ENCODE measurements at regions not wholly inside any gene's neighbourhood (a gene's known extent, or its start where the extent isn't known, plus 50 kb on each side); places are given as distances from the start of the nearest gene placed in this dataset.

DNA sequence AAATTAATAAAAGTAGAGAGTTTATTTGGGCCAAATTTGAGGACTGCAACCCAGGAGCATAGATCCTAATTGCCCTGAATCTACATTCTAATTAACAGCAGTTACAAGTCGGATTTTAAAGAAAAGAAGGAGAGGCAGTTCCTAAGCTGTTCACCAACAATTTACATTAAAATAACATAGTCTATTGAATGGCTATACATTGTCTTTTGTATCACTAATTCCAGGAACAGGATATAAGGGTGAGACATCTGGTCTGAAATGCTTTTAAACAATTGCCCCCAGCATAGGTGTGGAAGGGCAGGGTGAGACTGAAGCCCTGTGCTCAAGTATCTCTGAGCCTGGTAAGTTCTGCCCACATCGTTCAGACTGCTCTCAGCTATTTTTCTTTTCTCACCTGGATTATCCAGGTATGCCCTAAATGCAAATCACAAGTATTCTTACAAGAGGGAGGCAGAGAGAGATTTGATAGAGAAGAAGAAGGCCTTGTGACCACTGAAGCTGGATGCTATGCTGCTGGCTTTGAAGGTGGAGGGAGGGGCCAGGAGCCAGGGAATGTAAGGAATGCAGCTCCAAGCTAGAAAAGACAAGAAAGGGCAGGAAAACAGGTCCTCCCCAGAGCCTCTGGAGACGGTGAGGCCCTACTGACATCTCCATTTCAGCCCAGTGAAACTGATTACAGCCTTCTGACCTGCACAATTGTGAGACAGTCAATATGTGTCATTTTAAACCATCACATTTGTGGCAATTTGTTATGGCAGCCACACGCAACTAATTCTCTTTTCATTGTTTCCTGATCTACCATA is 189.4 kb upstream of the ARL4C start:
- H3K4me1 ChIP-seq (ENCODE audit: control insufficient read depth in 1 of 2, insufficient read depth in 2 of 2, low read length in 2 of 2), result peaks cover 0 to 12% of the 10 kb centered on the region in 2 donors
- no peaks in the 10 kb centered on the region for H3K27me3 ChIP-seq (ENCODE audit: low read depth, low read length)
- no peaks in the 10 kb centered on the region for H3K9me3 ChIP-seq (ENCODE audit: control insufficient read depth in 1 of 2, low read length in 2 of 2)
- H3K36me3 ChIP-seq (ENCODE audit: control insufficient read depth in 1 of 2, insufficient read depth in 2 of 2, low read length in 2 of 2), result no peaks in the 10 kb centered on the region
- H3K27ac ChIP-seq (ENCODE audit: low read length), result no peak overlapping the region
- H3K4me3 ChIP-seq (ENCODE audit: low read depth in 1 of 2, low read length in 2 of 2), result no peak overlapping the region

DNA sequence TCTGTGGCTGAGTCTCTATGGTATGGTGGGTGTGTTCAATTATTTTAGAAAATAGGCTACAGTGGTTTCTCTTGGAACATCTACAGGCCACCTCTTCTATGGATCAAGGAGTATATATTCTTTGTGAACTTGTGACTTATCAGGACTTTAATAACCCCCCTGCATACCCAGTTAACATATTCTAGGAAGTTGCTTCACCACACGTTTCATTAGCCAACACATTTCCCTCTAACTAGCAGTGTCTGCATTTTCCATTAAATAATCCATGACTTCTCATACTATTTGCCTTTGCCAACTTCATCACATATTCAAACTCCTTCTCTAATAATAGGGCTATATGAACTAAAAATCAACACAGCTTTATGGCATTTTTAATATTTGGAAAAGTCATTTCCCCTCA is 187.6 kb upstream of the ARL4C start:
- Histone ChIP-seq H3K27ac (ENCODE audit: low read length) (no peak overlapping the region), H3K9me3 (ENCODE audit: control insufficient read depth in 1 of 2, low read length in 2 of 2) (no peaks in the 10 kb centered on the region), H3K27me3 (ENCODE audit: low read depth, low read length) (no peaks in the 10 kb centered on the region), H3K4me1 (ENCODE audit: control insufficient read depth in 1 of 2, insufficient read depth in 2 of 2, low read length in 2 of 2) (no peaks in the 10 kb centered on the region), H3K4me3 (ENCODE audit: low read depth in 1 of 2, low read length in 2 of 2) (no peak overlapping the region), H3K36me3 (ENCODE audit: control insufficient read depth in 1 of 2, insufficient read depth in 2 of 2, low read length in 2 of 2) (no peaks in the 10 kb centered on the region)

DNA sequence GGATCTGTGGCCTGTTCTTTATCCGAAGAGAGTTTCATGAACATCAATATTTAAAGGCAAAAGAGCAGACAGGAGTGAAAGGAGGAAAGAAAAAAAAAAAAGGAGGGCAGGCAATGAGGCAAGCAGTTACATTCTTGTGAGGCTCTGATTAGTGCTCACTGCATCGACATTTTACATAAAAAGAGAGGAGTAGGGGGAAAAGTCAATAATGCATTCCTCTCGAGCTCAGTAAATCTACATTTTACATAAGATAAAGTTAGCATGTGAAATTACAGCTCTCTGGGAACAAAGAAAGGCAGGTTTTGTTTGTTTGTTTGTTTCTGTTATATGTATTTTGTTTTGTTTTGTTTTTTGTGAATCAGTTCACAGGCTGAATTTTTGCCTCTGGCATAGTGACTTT is 187.1 kb upstream of the ARL4C start:
- H3K27me3 ChIP-seq (ENCODE audit: low read depth, low read length), result no peaks in the 10 kb centered on the region
- H3K4me3 ChIP-seq (ENCODE audit: low read depth in 1 of 2, low read length in 2 of 2), result no peak overlapping the region
- H3K36me3 ChIP-seq (ENCODE audit: control insufficient read depth in 1 of 2, insufficient read depth in 2 of 2, low read length in 2 of 2), result no peaks in the 10 kb centered on the region
- no peak overlapping the region for H3K27ac ChIP-seq (ENCODE audit: low read length)
- no peaks in the 10 kb centered on the region for H3K9me3 ChIP-seq (ENCODE audit: control insufficient read depth in 1 of 2, low read length in 2 of 2)
- H3K4me1 ChIP-seq (ENCODE audit: control insufficient read depth in 1 of 2, insufficient read depth in 2 of 2, low read length in 2 of 2), result no peaks in the 10 kb centered on the region

DNA sequence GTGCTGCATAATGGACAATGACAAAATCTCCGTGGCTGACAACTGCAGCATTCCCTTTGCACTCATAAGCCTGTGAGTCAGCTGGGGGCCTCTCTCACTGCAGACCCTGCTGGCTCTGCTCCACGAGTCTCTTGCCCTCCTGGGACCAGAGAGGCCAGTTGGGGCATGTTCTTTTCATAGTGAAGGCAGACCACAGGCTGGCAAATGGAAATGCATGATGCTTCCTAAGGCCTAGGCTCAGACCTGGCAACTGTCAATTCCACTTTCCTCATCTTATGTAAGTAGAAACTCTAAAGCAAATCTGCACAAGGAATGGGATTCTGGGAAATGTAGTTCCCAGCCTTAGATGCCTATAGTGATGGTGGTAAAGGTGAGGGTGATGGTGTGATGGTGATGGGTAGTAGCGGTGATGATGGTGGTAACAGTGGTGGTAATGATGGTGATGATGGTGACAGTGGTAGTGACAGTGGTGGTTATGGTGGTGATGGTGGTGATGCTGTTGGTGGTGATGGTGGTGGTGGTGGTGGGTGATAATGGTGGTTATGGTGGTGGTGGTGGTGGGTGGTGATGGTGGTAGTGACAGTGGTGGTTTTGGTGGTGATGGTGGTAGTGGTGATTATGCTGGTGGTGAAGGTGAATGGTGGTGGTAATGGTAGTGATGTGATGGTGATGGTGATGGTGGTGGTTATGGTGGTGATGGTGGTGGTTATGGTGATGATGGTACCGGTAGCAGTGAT is 185.8 kb upstream of the ARL4C start:
- Histone ChIP-seq H3K27me3 (ENCODE audit: low read depth, low read length) (no peaks in the 10 kb centered on the region), H3K4me3 (ENCODE audit: low read depth in 1 of 2, low read length in 2 of 2) (no peak overlapping the region), H3K36me3 (ENCODE audit: control insufficient read depth in 1 of 2, insufficient read depth in 2 of 2, low read length in 2 of 2) (no peaks in the 10 kb centered on the region), H3K27ac (ENCODE audit: low read length) (no peak overlapping the region), H3K9me3 (ENCODE audit: control insufficient read depth in 1 of 2, low read length in 2 of 2) (no peaks in the 10 kb centered on the region), H3K4me1 (ENCODE audit: control insufficient read depth in 1 of 2, insufficient read depth in 2 of 2, low read length in 2 of 2) (no peaks in the 10 kb centered on the region)

DNA sequence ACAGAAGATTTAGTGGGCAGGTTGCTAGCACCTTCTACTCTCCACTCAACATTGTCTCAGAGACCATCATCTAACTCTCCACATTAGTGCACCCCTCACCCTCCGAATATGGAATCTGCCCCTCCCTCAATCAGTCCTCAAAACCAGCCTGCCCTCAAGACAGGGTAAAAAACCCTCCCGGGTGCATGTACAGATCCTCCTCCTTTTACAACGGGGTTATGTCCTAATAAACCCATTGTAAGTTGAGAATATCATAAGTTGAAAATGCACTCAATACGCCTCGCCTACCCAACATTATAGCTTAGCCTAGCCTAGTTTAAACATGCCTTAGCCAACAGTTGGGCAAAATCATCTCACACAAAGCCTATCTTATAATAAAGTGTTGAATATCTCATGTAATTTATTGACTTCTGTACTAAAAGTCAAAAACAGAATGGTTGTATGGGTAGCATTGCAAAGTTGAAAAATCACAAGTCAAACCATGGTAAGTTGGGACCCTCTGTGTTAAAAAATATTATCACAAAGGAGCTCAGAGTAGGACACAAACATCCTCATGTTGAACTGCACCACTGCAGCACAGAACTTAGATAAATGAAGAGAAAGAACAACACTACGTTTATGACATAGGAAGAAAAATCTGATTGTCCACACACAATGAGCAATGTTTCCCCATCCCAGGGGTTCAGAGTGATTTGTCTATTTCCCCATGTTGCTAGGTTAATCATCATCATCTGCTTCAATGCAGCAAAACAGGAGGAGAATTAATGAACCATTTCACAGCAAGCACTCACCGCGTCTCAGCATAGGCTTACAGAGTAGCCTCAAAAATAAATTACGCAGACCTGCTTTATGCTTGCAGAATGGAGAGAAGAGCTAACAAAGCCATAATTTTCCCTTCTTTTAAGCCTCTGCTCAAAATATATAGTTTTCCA is 184.1 kb upstream of the ARL4C start:
- H3K9me3 ChIP-seq (ENCODE audit: control insufficient read depth in 1 of 2, low read length in 2 of 2), result no peaks in the 10 kb centered on the region
- no peaks in the 10 kb centered on the region for H3K27me3 ChIP-seq (ENCODE audit: low read depth, low read length)
- no peak overlapping the region for H3K27ac ChIP-seq (ENCODE audit: low read length)
- no peaks in the 10 kb centered on the region for H3K4me1 ChIP-seq (ENCODE audit: control insufficient read depth in 1 of 2, insufficient read depth in 2 of 2, low read length in 2 of 2)
- no peak overlapping the region for H3K4me3 ChIP-seq (ENCODE audit: low read depth in 1 of 2, low read length in 2 of 2)
- H3K36me3 ChIP-seq (ENCODE audit: control insufficient read depth in 1 of 2, insufficient read depth in 2 of 2, low read length in 2 of 2), result no peaks in the 10 kb centered on the region

DNA sequence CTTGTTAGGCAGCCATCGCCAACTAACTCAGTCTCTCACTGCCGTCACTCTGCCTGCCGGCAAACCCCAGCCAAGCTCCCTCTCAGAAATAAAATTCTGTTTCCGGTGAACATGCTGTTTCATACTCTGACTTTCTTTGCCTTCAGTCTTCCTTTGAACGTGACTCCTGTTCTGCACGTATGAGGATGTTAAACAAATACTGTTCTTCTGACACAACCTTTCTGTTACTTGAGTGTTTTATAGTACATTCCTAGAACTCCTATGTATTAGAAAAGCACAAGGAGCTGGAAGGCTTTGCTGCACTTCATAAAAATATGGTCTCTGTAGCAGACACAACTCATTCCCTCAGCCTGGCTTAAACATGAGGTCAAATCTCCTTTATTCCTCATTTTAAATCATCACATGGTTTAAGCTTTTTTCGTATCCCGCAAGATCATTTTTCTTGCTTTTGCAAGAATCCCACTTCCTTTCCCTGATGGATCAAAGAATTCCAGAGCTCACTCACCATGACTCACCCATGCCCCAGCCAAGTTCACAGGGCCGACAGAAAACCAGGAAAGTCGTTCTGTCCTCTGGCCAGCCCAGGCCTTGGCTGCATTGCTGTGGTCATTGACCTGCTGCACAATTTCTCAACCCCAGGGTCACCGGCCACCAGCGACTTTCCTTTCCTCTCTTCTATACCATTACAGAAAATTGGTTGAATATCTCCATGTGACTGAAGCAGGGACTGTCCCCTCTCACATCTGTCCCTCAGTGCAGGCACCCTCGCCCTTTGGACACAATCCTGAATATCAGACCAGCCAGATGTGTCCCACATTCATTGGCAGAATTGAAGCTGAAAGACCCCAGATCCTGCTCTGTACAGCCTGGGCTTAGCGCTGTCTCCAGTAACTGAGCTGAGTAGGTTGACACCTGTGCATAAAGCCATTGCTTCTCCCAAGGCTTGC is 183.1 kb upstream of the ARL4C start:
- peak overlapping the region; percentile 17 for H3K27ac ChIP-seq (ENCODE audit: low read length)
- H3K9me3 ChIP-seq (ENCODE audit: control insufficient read depth in 1 of 2, low read length in 2 of 2), result no peaks in the 10 kb centered on the region
- no peak overlapping the region for H3K4me3 ChIP-seq (ENCODE audit: low read depth in 1 of 2, low read length in 2 of 2)
- no peaks in the 10 kb centered on the region for H3K27me3 ChIP-seq (ENCODE audit: low read depth, low read length)
- no peaks in the 10 kb centered on the region for H3K36me3 ChIP-seq (ENCODE audit: control insufficient read depth in 1 of 2, insufficient read depth in 2 of 2, low read length in 2 of 2)
- no peaks in the 10 kb centered on the region for H3K4me1 ChIP-seq (ENCODE audit: control insufficient read depth in 1 of 2, insufficient read depth in 2 of 2, low read length in 2 of 2)

DNA sequence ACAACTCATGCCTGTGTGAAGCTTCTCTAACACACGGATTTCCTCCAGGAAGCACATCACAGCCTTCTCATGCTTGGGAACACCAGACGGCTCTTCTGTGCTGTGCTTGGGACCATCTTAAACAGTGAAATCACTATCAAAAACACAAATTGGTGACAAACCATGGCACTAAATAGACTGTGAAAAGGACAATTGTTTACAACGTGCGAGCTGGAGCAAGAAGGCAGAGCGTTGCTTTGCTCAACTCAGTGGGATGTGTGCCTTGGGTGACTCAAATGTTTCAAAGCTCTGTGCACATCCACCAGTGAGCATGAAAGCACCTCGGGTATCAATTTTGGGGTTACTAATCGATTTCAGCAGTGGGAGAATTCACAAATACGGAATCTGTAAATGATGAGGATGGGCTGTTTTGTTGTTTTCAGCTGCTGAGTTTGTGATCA is 182.4 kb upstream of the ARL4C start:
- Histone ChIP-seq H3K27me3 (ENCODE audit: low read depth, low read length) (no peaks in the 10 kb centered on the region), H3K27ac (ENCODE audit: low read length) (peak overlapping the region; percentile 17), H3K36me3 (ENCODE audit: control insufficient read depth in 1 of 2, insufficient read depth in 2 of 2, low read length in 2 of 2) (no peaks in the 10 kb centered on the region), H3K9me3 (ENCODE audit: control insufficient read depth in 1 of 2, low read length in 2 of 2) (no peaks in the 10 kb centered on the region), H3K4me1 (ENCODE audit: control insufficient read depth in 1 of 2, insufficient read depth in 2 of 2, low read length in 2 of 2) (no peaks in the 10 kb centered on the region), H3K4me3 (ENCODE audit: low read depth in 1 of 2, low read length in 2 of 2) (no peak overlapping the region)

DNA sequence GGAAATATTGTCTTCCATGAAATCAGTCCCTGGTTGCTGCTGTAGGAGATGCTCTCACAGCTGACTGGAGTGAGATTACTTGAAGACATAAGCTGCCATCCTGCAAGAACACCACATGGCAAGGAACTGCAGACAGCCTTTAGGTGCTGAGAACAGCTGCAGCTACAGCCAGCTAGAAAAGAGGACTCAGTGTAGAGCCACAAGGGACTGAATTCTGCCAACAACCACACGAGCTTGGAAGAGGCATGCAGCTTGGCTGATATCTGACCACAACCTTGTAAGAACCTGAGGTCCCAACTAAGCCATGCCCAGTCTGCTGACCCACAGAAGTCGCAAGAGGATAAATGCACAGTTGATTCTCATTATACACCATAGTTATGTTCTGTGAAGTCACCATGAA is 181.8 kb upstream of the ARL4C start:
- Histone ChIP-seq H3K4me3 (ENCODE audit: low read depth in 1 of 2, low read length in 2 of 2) (no peak overlapping the region), H3K36me3 (ENCODE audit: control insufficient read depth in 1 of 2, insufficient read depth in 2 of 2, low read length in 2 of 2) (no peaks in the 10 kb centered on the region), H3K9me3 (ENCODE audit: control insufficient read depth in 1 of 2, low read length in 2 of 2) (no peaks in the 10 kb centered on the region), H3K27ac (ENCODE audit: low read length) (no peak overlapping the region), H3K4me1 (ENCODE audit: control insufficient read depth in 1 of 2, insufficient read depth in 2 of 2, low read length in 2 of 2) (no peaks in the 10 kb centered on the region), H3K27me3 (ENCODE audit: low read depth, low read length) (no peaks in the 10 kb centered on the region)

DNA sequence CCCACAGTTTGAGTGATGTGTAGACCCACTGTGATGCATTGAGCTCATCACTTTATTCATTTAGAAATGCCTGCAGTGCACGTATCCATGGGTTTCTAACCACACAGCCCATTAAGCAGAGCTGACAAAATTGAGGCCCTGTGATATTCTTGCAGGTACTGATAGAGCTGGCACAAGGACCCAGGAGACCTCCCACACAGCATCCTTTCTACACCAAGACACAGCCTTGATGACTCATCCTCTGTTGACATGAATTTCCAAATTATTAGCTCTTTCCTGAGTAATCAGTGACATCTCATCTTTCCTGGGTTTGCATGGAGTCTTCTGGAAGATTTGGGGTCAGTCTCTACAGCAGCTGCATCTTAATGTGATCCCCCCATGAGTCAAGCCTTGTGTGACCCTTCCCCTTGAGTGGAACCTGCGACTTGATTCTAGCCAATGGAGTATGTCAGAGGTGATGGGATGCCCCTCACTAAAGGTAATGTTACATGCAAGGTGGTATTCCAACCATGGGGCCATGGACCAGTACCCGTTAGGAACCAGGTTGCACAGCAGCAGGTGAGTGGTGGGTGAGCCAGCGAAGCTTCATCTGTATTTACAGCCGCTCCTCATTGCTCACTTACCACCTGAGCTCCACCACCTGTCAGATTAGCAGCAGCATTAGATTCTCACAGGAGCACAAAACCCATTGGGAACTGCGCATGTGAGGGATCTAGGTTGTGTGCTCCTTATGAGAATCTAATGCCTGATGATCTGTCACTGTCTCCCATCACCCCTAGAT is 181.1 kb upstream of the ARL4C start:
- no peaks in the 10 kb centered on the region for H3K9me3 ChIP-seq (ENCODE audit: control insufficient read depth in 1 of 2, low read length in 2 of 2)
- H3K27me3 ChIP-seq (ENCODE audit: low read depth, low read length), result no peaks in the 10 kb centered on the region
- no peaks in the 10 kb centered on the region for H3K36me3 ChIP-seq (ENCODE audit: control insufficient read depth in 1 of 2, insufficient read depth in 2 of 2, low read length in 2 of 2)
- no peak overlapping the region for H3K27ac ChIP-seq (ENCODE audit: low read length)
- no peaks in the 10 kb centered on the region for H3K4me1 ChIP-seq (ENCODE audit: control insufficient read depth in 1 of 2, insufficient read depth in 2 of 2, low read length in 2 of 2)
- no peak overlapping the region for H3K4me3 ChIP-seq (ENCODE audit: low read depth in 1 of 2, low read length in 2 of 2)
